ENCODE measurements at regions not wholly inside any gene's neighbourhood (a gene's known extent, or its start where the extent isn't known, plus 50 kb on each side); places are given as distances from the start of the nearest gene placed in this dataset.

GRCh38 chr11:109730669-109731068 lies 308.7 kb downstream of the C11orf87 start:
- TF ChIP-seq PPARA (CRISPR knock-in tag; IDR thresholded peaks at IDR 0.05; ENCODE audit: borderline replicate concordance) = no peak
- TF ChIP-seq CREB5 (CRISPR knock-in tag; IDR thresholded peaks at IDR 0.05; ENCODE audit: low read depth) = no peak
- no peak for TF ChIP-seq PATZ1 (CRISPR knock-in tag; IDR thresholded peaks at IDR 0.05; ENCODE audit: borderline replicate concordance)
- no peak for TF ChIP-seq OSR1 (CRISPR knock-in tag; IDR thresholded peaks at IDR 0.05)

Measured in SK-N-SH treated with all-trans-retinoic acid at 6 μM for 48 hours (cell line).